NCI-H345 treated with DMSO at 0.1 percent for 48 hours (cell line): ENCODE measurements at regions not wholly inside any gene's neighbourhood (a gene's known extent, or its start where the extent isn't known, plus 50 kb on each side); places are given as distances from the start of the nearest gene placed in this dataset.
"Not testable (repeated sequence)": the region's sequence is repeated elsewhere in the genome, so short reads cannot be mapped to it uniquely, and the experiment has no call there.

Experiments used
- DNase-seq: peaks from one replicate; lab custom pipeline; 2025; ENCODE audit not compliant: unreplicated experiment; lab: John Stamatoyannopoulos, UW

DNA sequence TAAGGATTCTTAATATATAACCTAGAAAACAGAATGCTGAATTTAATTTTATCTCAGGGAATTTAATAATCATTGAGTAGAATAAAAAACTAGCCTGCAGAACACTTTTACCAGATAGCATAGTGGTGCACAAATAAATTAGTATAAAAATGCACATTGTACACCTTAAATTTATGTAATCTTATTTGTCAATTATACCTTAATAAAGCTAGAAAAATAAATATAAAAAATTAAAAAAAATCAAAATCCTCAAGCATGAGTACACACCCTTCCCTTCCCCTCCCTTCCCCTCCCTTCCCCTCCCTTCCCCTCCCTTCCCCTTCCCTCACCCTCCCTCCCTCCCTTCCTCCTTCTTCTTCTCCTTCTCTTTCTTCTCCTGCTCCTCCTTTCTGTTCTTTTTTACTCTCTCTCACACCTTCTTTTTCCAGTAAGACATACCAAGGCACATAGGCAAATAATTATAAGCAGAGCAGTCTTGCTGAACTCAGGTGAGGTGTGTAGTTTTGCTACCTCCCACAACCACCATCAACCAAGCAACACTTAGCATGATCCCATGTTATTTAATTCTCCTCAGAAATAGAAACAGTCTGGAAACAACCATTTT is 1395.0 kb downstream of the ZPLD1 start:
- DNase-seq: no peak

DNA sequence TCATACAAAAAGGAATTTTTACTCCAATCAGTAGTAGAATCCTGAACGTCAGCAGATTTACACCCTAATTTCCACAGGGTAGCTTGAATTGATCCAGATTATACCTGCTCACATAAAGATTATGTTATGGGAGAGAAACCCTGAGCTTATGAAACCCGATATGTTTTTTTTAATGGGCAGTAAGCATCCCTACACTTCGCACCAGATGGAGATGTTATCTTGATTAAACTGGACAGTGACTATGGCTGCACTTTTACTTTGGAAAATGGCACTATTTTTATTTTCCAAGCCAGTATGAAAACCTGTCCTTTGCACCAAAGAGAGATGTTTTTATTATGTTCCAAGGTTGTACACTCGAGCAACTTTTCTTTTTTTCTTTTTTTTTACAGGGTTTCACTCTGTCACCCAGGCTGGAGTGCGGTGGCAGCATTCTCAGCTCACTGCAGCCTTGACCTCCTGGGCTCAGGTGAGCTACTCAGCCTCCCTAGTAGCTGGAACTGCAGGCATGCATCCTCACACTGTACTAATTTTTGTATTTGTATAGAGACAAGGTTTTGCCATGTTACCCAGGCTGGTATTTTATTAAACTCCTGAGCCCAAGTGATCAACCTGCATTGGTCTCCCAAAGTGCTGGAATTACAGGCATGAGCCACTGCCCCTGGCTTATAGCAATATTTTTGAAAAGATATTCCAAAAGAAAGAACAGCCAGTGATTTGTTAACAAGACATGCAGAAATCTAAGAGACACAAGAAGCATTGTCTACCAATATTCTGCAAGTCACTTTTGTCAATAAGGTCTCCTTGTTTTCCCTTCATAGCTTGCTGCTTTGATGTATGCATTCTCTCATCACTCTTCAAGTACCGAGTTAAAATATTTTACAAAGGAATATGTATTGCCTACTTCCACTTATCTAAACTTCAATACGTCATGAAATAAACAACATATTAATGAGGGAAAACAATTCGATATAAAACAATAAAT is 1412.6 kb downstream of the ZPLD1 start:
- no peak for DNase-seq

DNA sequence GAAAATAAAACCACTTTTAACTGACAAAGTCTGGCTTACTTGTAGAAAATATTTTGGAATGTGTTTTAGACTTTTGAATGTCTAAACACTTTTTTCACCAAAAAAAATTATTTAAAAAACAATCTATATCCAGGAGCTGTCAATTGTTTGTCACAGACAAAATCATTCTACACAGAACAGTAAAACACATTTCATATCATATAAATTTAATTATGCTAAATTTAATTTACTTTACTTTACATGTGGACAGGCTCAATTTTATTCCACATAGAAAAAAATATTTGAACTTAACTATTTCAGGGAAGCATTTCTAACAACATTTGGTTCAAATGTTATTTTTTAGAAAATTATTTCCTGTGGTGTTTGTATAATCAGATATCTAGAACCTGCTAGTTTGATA is 1417.0 kb downstream of the ZPLD1 start:
- no peak for DNase-seq

DNA sequence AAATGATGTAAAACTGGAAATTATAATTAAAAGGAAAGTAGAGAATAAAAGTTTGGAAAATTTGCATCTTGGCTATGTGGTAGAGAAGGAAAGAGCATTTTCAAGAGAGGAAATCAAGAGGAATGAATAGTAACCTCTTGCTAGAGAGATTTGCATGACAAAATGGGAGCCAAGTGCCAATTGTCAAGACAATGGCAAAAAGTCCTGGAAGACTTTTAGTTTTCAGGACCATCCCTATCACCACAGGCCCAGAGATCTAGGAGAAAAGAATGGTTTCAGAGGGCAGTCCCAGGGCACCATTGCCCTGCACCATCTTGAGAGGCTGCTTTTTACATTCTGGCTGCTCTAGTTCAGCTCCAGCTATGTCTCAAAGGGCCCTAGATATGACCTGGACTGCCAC is 1427.6 kb downstream of the ZPLD1 start:
- DNase-seq: no peak

DNA sequence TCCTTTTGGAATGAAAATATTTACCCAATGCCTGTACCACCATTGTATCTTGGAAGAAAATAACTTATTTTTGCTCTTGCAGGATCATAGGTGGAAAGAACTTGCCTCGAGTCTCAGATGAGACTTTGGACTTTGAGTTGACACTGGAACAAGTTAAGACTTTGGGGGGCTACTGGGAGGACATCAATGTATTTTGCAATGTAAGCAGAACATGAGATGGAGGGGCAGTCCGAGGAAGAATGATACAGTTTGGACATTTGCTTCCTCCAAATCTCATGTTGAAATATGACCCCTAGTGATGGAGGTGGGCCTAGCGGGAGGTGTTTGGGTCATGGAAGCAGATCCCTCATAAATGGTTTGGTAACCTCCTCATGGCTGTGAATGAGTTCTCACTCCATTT is 1428.6 kb downstream of the ZPLD1 start:
- no peak for DNase-seq

DNA sequence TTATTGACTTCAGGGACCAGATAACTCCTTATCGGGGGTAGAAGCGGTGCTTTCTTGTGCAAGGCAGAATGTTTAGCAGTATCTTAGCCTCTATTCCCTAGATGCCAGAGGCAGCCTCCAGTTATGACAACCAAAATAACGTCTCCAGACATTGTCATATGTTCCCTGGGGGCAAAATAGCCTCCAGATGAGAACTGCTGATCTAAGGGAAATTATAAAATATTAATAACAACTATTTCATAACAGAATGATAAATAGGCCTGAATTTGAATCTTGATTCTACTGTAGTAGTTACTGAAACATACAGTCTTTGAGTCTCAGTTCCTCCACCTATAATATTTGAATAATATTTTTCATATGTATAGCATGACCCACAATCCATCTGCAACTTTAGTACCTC is 1431.3 kb downstream of the ZPLD1 start:
- no peak for DNase-seq

DNA sequence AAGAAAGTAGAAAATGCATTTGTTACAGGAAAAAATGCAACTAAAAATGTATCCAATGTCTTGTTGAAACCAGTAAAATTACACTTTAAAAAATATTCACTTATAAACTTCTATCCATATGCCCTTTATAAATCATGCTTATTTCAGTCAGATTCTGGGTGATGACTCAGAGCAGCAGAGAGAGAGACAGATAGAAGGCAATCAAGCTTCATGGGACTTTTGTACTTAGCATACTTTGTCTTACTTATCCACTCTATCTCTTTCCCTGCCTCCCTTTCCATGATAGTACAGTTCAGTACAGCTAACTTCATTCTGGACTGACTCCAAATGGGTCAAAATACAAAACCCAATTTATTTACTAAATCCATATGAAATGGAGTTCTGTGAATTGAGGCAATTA is 1438.2 kb downstream of the ZPLD1 start:
- no peak for DNase-seq

DNA sequence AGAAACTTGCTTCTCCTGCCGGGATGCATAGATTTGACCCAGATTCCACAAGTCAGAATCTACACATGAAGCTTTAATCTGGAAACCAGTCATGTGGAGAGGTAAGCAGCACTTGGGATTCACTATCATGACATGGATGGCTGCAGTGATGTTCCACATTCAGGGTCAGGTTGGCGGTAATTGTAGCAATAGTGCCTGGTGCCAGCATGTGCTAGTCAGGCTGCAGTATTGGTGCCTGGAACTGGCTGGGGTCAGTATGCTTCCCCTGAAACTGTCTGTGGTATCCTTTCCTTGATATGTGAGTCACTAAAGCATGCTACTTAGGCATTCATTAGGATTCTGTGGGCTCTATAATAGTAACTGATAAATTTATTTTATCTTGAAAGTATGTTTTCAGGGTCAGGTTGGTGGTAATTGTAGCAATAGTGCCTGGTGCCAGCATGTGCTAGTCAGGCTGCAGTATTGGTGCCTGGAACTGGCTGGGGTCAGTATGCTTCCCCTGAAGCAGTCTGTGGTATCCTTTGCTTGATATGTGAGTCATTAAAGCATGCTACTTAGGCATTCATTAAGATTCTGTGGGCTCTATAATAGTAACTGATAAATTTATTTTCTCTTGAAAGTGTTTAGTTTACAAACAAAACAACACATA is 1439.2 kb downstream of the ZPLD1 start:
- DNase-seq: no peak

DNA sequence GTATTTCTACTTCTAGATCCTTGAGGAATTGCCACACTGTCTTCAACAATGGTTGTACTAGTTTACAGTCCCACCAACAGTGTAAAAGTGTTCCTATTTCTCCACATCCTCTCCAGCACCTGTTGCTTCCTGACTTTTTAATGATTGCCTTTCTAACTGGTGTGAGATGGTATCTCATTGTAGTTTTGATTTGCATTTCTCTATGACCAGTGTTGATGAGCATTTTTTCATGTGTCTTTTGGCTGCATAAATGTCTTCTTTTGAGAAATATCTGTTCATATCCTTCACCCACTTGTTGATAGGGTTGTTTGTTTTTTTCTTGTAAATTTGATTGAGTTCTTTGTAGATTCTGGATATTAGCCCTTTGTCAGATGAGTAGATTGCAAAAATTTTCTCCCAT is 1447.0 kb downstream of the ZPLD1 start:
- DNase-seq: not testable (repeated sequence)

DNA sequence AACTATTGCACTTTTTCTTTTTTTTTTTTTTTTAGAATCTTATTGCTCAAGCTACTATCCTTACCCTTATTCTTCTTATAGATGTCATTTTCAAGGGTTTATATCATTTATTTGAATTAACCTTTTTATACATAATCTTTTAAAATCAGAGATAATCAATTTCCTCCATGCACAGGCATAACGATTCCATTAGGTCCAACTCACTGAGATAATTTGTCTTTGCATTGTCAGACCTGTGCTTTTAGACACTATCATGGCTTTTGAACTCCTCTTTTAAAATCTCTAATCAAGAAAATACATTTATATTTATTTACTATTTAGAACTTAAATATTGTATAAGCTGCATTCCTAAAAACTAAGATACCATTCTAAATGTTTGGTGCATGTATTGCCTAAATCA is 1454.9 kb downstream of the ZPLD1 start:
- no peak for DNase-seq

DNA sequence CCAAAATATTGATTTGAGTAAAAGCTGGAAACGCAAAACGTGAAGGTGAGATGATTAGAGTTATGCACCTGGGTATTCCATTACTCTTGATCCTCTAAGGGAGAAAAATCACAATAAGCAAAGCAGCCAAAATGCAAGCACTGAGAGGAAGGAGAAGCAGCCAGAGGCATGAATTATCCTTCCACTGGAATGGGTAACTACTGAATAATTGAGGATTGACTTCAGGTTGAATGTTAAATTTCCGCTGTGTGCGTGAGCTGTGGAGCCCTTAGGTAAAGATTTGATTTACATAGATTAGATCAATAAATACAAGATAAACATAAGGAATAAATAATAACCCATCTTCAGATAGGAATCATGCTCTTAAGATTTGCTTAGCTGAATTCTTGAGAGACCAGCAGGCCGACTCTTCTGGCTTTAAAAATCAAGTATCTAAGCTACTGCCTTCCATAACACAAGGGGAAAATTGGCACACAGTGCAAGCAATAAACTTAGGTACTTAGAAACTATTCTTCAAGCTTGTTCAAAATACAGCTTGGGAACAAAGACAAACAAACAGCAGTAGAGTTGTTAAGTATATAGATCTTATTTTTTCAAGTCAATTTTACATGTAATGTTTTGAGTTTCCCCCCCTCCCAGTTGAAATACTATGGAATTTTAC is 1459.5 kb downstream of the ZPLD1 start:
- no peak for DNase-seq

DNA sequence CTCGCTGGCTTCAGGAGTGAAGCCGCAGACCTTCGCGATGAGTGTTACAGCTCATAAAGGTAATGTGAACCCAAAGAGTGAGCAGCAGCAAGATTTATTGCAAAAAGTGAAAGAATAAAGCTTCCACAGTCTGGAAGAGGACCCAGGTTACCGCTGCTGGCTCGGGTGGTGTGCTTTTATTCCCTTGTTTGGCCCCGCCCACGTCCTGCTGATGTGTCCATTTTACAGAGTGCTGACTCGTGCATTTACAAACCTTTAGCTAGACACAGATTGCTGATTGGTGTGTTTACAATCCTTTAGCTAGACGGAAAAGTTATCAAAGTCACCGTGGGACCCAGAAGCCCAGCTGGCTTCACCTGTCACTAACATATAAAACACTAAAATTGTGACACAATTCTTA is 1464.5 kb downstream of the ZPLD1 start:
- no peak for DNase-seq

DNA sequence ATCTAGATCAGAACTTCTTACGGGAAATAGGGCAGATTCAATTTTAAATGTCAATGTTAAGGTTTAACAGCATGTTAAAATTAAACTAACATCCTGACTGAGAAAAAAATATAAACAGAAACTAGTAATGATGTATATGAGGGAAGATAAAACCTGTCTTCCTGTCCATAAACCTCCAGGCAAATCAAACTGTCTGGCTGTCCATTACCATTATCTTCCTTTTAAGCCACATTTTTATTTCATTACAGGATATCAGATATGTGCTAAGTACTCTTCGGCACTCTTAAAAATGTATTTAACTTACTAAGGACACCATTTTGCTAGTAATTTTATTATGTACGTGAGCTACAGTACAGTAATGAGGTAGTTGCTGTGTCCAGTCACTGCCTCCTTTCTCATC is 1461.7 kb upstream of the ALCAM start:
- DNase-seq: no peak

DNA sequence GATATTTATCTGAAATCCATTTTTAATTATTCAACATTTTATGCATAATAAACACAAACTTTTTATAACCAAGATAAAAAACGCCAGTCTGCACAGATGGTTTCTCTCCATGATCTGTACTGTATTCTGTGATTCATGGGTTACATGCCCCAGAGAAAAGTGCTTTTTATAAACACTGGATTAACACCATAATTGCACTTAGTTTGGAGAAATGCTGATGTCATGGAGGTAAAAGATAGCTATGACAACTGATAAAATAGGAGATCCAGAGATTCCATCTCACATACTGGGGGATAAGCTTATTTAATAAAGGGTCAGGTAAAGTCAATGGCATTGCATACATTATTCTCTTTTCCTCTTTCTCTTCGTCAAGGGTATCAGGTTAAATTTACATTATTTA is 1460.4 kb upstream of the ALCAM start:
- DNase-seq: no peak

DNA sequence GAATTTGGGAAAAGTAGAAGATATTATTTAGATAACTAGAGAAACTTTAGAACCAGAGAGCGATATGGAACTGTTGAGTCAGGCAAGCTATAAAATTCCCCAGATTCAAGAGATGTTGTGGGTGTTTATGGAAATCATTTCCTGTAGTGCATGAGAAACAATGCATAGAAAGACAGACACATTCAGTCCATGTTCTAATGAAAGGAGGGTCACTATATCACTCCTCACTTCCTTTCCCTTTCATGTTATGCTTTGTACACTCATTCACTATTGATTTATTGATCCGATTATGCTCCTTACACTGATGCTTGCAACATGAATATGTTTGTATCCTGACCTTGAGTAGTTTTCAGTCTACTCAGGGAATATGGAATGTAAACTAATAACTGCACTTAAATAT is 1459.9 kb upstream of the ALCAM start:
- no peak for DNase-seq

DNA sequence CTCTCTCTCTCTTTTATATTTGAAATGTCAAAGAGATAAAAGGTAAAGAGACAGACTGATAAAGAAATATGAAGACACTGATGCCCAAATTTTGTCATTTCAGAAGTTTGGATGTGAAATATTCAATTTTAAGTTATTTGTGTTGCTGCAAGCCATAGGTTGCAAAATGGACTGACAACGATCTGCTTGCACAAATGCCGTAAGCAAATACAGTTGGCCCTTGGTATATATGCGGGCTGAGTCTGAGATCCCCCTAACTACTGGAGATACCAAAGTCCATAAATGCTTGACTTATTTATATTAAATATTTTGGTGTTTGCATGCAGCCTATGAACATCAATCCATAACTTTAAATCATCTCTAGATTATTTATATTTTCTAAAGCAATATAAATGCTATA is 1459.1 kb upstream of the ALCAM start:
- no peak for DNase-seq

DNA sequence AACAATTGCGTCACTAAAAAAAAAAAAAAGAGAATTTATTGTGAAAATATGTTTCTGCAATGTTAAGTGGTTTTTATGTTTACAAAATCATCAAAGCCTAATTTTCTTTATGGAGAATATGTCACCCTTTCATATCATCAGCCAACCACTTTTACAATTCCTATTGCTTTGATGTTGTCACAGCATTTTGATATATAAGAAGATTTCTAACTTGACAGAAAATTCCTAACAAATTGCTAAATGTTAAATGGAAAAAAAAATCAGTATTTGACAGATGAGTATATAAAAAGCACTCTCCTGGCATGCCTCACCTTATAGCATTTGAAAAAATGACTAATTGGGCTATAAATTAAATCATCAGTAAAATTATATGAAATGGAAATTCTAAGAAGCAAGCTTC is 1457.3 kb upstream of the ALCAM start:
- no peak for DNase-seq

DNA sequence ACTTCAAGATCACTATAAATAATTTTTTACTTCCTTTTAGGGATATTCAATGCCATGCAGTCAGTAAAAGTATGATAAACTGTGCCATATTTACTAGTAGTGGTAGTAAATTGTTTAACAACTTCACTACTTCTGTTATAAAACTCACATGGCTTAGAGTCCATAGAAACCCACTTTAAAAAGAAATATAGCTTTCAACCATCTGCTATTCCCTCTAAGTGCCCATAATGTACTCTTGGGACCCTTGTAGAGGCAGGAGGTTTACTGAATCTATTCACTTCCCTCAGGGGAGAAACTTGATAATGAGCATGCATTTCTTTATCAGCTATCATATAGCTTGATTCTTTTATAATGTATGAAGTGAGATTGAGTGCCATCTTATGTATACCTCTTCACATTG is 1448.4 kb upstream of the ALCAM start:
- DNase-seq: peak; percentile 30

DNA sequence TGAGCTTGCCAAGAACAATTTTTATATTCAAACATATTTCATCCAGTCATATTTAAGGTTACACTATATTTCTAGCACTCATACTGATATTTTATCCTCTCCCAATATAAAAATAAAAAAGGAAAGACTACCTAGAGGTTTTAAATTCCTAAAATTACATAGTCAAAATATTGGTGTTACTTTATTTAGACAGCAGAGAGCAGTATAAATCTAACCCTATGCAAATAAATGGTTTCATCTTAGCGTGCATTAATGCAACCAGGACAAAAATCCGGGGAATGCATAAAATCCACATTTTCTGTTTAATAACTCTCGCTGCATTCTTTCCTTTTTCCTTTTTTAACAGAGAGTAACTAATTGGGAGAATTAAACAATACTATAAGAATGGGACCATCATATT is 1447.4 kb upstream of the ALCAM start:
- no peak for DNase-seq

DNA sequence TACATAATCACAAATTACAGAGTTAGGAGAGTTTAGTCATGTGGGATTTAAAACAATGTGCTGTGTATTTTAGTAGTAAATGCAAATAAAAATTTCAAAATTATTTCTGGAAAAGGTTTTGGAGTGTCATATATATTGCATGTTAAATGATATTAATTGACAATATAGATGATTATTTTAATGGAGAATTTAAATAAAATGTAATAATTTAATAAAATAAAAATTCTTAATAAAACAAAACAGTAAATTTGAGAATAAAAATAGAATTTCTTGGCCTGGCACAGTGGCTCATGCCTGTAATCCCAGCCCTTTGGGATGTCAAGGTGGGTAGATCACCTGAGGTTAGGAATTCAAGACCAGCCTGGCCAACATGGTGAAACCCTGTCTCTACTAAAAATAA is 1442.8 kb upstream of the ALCAM start:
- DNase-seq: no peak

DNA sequence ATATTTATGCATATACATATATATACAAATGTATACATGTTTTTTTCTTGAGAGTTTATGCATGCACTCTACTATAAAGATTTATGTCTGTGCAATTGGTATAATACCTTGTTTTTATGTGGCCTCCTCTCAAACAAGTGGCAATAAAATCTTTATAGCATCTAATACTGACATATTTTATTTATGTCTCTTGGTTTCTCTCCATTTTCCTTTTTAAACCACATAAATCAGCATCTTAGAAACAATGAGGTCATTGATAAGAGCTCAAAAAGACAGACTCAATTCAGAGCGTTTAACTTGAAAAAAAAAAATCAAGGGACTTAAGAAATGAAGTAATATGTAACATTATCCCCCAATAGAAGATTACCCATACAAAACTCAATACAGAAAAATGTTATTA is 1442.2 kb upstream of the ALCAM start:
- no peak for DNase-seq

DNA sequence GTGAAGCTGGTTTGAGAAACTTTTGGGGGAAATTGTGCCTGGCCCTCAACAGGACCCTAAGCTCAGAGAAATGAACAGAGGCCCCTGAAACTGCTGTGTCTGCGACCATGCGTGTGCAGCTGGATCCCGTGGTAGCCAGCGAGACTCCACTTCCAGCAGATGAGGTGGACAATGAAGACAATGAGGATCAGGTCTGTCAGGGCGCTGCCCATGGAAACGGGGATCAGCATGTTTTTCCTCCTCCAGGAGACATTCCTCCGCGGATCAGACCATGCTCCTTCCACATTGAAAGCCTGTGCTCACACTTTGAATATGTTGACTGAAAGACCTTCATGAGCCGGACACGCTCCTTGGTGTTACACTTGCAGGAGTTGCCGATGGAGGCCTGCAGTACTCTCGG is 1439.8 kb upstream of the ALCAM start:
- no peak for DNase-seq
